Kidney (tissue), 13 donors: ENCODE measurements at regions not wholly inside any gene's neighbourhood (a gene's known extent, or its start where the extent isn't known, plus 50 kb on each side); places are given as distances from the start of the nearest gene placed in this dataset.
"Not testable (repeated sequence)": the region's sequence is repeated elsewhere in the genome, so short reads cannot be mapped to it uniquely, and the experiment has no call there.

Experiments
- DNase-seq, 5 donors: peaks; one replicate each; pipeline ENCODE4 v3.0.0-alpha.2; 2013 to 2020
- FAIRE-seq: peaks from 2 replicates; lab custom pipeline; 2012; peaks lifted over from hg19 to GRCh38; lab: Jason Lieb, UNC
- H3K27ac ChIP-seq, 2 donors: one replicate each; pipeline ENCODE4 v1.7.0; 2013; ENCODE audit warnings: low read depth in 2 of 2, low read length in 2 of 2, inconsistent platforms in 1 of 2
- H3K27me3 ChIP-seq: one replicate; pipeline ENCODE4 v1.7.1; 2013; ENCODE audit warnings: low read length, inconsistent platforms; ENCODE audit not compliant: control insufficient read depth, insufficient read depth
- H3K36me3 ChIP-seq, 3 donors: one replicate each; pipeline versions ENCODE4 v1.7.0 to v1.7.1; 2013; ENCODE audit warnings: low read length in 3 of 3, control low read depth in 1 of 3, inconsistent platforms in 1 of 3; ENCODE audit not compliant: insufficient read depth in 3 of 3, control insufficient read depth in 2 of 3
- H3K4me1 ChIP-seq, 3 donors: one replicate each; pipeline versions ENCODE4 v1.7.0 to v1.7.1; 2013; ENCODE audit warnings: low read length in 3 of 3, inconsistent platforms in 1 of 3, low read depth in 1 of 3; ENCODE audit not compliant: control insufficient read depth in 2 of 3, insufficient read depth in 2 of 3
- H3K4me3 ChIP-seq, 3 donors: one replicate each; pipeline versions ENCODE4 v1.7.0 to v1.8.1; 2013; ENCODE audit warnings: low read length in 3 of 3, control low read depth in 1 of 3, inconsistent platforms in 1 of 3
- H3K9ac ChIP-seq, 3 donors: one replicate each; pipeline versions ENCODE4 v1.7.0 to v1.7.1; 2013; ENCODE audit warnings: low read length in 3 of 3, control low read depth in 1 of 3, inconsistent platforms in 1 of 3
- H3K9me3 ChIP-seq, 3 donors: one replicate each; pipeline versions ENCODE4 v1.7.0 to v1.7.1; 2013; ENCODE audit warnings: low read length in 3 of 3, control low read depth in 1 of 3, inconsistent platforms in 1 of 3; ENCODE audit not compliant: control insufficient read depth in 2 of 3, insufficient read depth in 1 of 3
- CTCF ChIP-seq: IDR thresholded peaks from 3 replicates; pipeline ENCODE4 v1.5.1; 2012; ENCODE audit warnings: mild to moderate bottlenecking, moderate library complexity, borderline replicate concordance; ENCODE audit not compliant: insufficient read depth; ENCODE audit errors: extremely low read depth
- intact Hi-C: fragments of 100-400 bp; cut with DNase I; formaldehyde crosslinking; loops from one replicate; pipeline ENCODE4 v1.11.1; 2022
- donor health status: control.
- donor health status: control.
- donor health status: control.
- donor health status: control.
- donor health status: control.
- donor health status: DM: yes; HTN: yes; CAD: no.
- donor health status: Normal renal cell carcinoma (clear cell type).

- Histone ChIP-seq H3K4me3 (no peak overlapping the region), H3K4me1 (no peaks in the 10 kb centered on the region), H3K27ac (no peak overlapping the region), H3K27me3 (no peaks in the 10 kb centered on the region), H3K9me3 (peaks cover 0 to 2% (median 0%) of the 10 kb centered on the region in 3 donors), H3K36me3 (no peaks in the 10 kb centered on the region), H3K9ac (no peak overlapping the region)
- no peak for DNase-seq
- TF ChIP-seq CTCF: no peak
- intact Hi-C loops: no loop called here
- peak; percentile 13 for FAIRE-seq
Measured at GRCh38 chr4:69032847-69033638, 63.2 kb upstream of the UGT2B7 start.

GRCh38 chr4:69034315-69034740 is 61.9 kb upstream of the UGT2B7 start:
- H3K27me3 ChIP-seq, H3K36me3 ChIP-seq, intact Hi-C loops, DNase-seq, H3K9ac ChIP-seq, FAIRE-seq, H3K9me3 ChIP-seq, H3K27ac ChIP-seq, H3K4me1 ChIP-seq, H3K4me3 ChIP-seq: not testable (repeated sequence)

- no peak overlapping the region for H3K27ac ChIP-seq
- H3K27me3 ChIP-seq: no peaks in the 10 kb centered on the region
- no peak for DNase-seq
- H3K36me3 ChIP-seq: no peaks in the 10 kb centered on the region
- no peak for FAIRE-seq
- no peaks in the 10 kb centered on the region for H3K4me1 ChIP-seq
- H3K9me3 ChIP-seq: peaks cover 0 to 2% (median 0%) of the 10 kb centered on the region in 3 donors
- H3K9ac ChIP-seq: no peak overlapping the region
- no peak overlapping the region for H3K4me3 ChIP-seq
- no peak for TF ChIP-seq CTCF
- intact Hi-C loops: no loop called here
Measured at GRCh38 chr4:69038582-69038981, 57.7 kb upstream of the UGT2B7 start.

GRCh38 chr4:69039071-69039470 is 57.2 kb upstream of the UGT2B7 start:
- Histone ChIP-seq H3K4me3 (no peak overlapping the region), H3K27me3 (no peaks in the 10 kb centered on the region), H3K36me3 (no peaks in the 10 kb centered on the region), H3K27ac (no peak overlapping the region), H3K9ac (no peak overlapping the region), H3K4me1 (no peaks in the 10 kb centered on the region), H3K9me3 (peaks cover 0 to 2% (median 0%) of the 10 kb centered on the region in 3 donors)
- intact Hi-C loops: no loop called here
- TF ChIP-seq CTCF: no peak
- FAIRE-seq: no peak
- no peak for DNase-seq
